ENCODE measurements at regions not wholly inside any gene's neighbourhood (a gene's known extent, or its start where the extent isn't known, plus 50 kb on each side); places are given as distances from the start of the nearest gene placed in this dataset.

GRCh38 chr18:25787276-25787675 is 303.1 kb downstream of the SS18 start:
- TF ChIP-seq CTCF (IDR thresholded peaks at IDR 0.05; ENCODE audit: control extremely low read depth, extremely low read depth, low read depth, missing control alignments) = no peak
- CTCF ChIA-PET = no interaction called here
- no peak for DNase-seq (ENCODE audit: extremely low spot score)
- POLR2A ChIA-PET = no interaction called here

GRCh38 chr18:25786758-25787157 is 303.7 kb downstream of the SS18 start:
- no peak for TF ChIP-seq CTCF (IDR thresholded peaks at IDR 0.05; ENCODE audit: control extremely low read depth, extremely low read depth, low read depth, missing control alignments)
- CTCF ChIA-PET = no interaction called here
- DNase-seq (ENCODE audit: extremely low spot score) = no peak
- POLR2A ChIA-PET = no interaction called here

- POLR2A ChIA-PET = no interaction called here
- CTCF ChIA-PET = no interaction called here
- no peak for TF ChIP-seq CTCF (IDR thresholded peaks at IDR 0.05; ENCODE audit: control extremely low read depth, extremely low read depth, low read depth, missing control alignments)
- DNase-seq (ENCODE audit: extremely low spot score) = no peak
These were observed 310.3 kb downstream of the SS18 start for GRCh38 chr18:25780105-25780504.

GRCh38 chr18:25771796-25772195 is 318.6 kb downstream of the SS18 start:
- CTCF ChIA-PET = no interaction called here
- no peak for DNase-seq (ENCODE audit: extremely low spot score)
- TF ChIP-seq CTCF (IDR thresholded peaks at IDR 0.05; ENCODE audit: control extremely low read depth, extremely low read depth, low read depth, missing control alignments) = no peak
- POLR2A ChIA-PET = no interaction called here

- DNase-seq (ENCODE audit: extremely low spot score) = no peak
- POLR2A ChIA-PET = no interaction called here
- CTCF ChIA-PET = interaction anchor here (0.9 kb wide), 1 partner anchor 13 kb away, joined by 3 read pairs; no protein-coding TSS in a partner anchor
- TF ChIP-seq CTCF (IDR thresholded peaks at IDR 0.05; ENCODE audit: control extremely low read depth, extremely low read depth, low read depth, missing control alignments) = no peak
These were observed 325.6 kb downstream of the SS18 start for GRCh38 chr18:25764777-25765176.

GRCh38 chr18:25759111-25759510 is 331.3 kb downstream of the SS18 start:
- no peak for DNase-seq (ENCODE audit: extremely low spot score)
- ChIA-PET CTCF (no interaction called here), POLR2A (no interaction called here)
- no peak for TF ChIP-seq CTCF (IDR thresholded peaks at IDR 0.05; ENCODE audit: control extremely low read depth, extremely low read depth, low read depth, missing control alignments)

GRCh38 chr18:25743646-25744151 is 346.7 kb downstream of the SS18 start:
- CTCF ChIA-PET = no interaction called here
- no peak for DNase-seq (ENCODE audit: extremely low spot score)
- no peak for TF ChIP-seq CTCF (IDR thresholded peaks at IDR 0.05; ENCODE audit: control extremely low read depth, extremely low read depth, low read depth, missing control alignments)

More at GRCh38 chr18:25743646-25744151, 346.7 kb downstream of the SS18 start:
- POLR2A ChIA-PET = no interaction called here

Data from GM10248 (cell line).